ENCODE measurements at regions not wholly inside any gene's neighbourhood (a gene's known extent, or its start where the extent isn't known, plus 50 kb on each side); places are given as distances from the start of the nearest gene placed in this dataset.

- TF ChIP-seq CTCF (IDR thresholded peaks at IDR 0.05) (no peak), POLR2A (IDR thresholded peaks at IDR 0.05) (no peak)
Measured at GRCh38 chr22:49214976-49215375, 612.7 kb downstream of the BRD1 start.

All from esophagus squamous epithelium (tissue), 4 donors.